ENCODE measurements at regions not wholly inside any gene's neighbourhood (a gene's known extent, or its start where the extent isn't known, plus 50 kb on each side); places are given as distances from the start of the nearest gene placed in this dataset.

GRCh38 chr15:36390491-36390890, 188.9 kb upstream of the CDIN1 start:
- TF ChIP-seq POLR2A (IDR thresholded peaks at IDR 0.05; ENCODE audit: low read depth, low read length) (no peak), POLR2AphosphoS5 (IDR thresholded peaks at IDR 0.05; ENCODE audit: low read depth, low read length) (no peak)
